GM13977 (cell line): ENCODE measurements at regions not wholly inside any gene's neighbourhood (a gene's known extent, or its start where the extent isn't known, plus 50 kb on each side); places are given as distances from the start of the nearest gene placed in this dataset.

Experiments used
- DNase-seq: peaks from one replicate; pipeline ENCODE4 v3.0.0; 2012; ENCODE audit warnings: low spot score
- in situ Hi-C: fragments of 300-500 bp; cut with MboI; formaldehyde crosslinking; loops from one replicate; pipeline ENCODE4 v1.12.0; 2022; ENCODE audit warnings: low sequenced_read_pairs, low pct_unique_long_range_greater_than_20kb, mixed read lengths, inconsistent platforms; ENCODE audit not compliant: unreplicated experiment
- TF ChIP-seq, protein P1 (sequence below): IDR thresholded peaks from 2 replicates; pipeline ENCODE4 v1.5.1; 2012; ENCODE audit warnings: mild to moderate bottlenecking, control low read depth; ENCODE audit not compliant: insufficient read depth; ENCODE audit errors: extremely low read depth, missing control alignments

DNA sequence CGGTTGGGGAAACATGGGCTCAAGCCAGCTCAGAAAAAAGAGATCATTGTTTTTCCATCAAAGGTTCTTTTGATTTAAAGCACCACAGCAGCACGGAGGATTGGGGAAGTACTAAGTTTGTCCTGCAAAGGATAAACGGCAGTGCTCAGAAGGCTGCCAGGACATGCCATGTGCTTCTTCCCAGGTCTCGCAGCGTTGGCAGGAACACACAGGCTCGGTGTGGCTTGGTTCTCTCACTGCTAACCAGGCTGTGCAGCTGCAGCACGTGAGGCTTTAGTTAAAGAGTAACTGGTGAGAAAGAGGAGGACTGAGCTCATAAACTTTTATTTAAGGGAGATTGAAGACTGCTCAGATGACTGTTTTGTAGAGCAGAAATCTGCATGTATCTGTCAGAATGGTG lies 264.3 kb downstream of the TSN start:
- TF ChIP-seq, protein P1, sequence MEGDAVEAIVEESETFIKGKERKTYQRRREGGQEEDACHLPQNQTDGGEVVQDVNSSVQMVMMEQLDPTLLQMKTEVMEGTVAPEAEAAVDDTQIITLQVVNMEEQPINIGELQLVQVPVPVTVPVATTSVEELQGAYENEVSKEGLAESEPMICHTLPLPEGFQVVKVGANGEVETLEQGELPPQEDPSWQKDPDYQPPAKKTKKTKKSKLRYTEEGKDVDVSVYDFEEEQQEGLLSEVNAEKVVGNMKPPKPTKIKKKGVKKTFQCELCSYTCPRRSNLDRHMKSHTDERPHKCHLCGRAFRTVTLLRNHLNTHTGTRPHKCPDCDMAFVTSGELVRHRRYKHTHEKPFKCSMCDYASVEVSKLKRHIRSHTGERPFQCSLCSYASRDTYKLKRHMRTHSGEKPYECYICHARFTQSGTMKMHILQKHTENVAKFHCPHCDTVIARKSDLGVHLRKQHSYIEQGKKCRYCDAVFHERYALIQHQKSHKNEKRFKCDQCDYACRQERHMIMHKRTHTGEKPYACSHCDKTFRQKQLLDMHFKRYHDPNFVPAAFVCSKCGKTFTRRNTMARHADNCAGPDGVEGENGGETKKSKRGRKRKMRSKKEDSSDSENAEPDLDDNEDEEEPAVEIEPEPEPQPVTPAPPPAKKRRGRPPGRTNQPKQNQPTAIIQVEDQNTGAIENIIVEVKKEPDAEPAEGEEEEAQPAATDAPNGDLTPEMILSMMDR, result no peak
- no peak for DNase-seq
- in situ Hi-C loops, result no loop called here

DNA sequence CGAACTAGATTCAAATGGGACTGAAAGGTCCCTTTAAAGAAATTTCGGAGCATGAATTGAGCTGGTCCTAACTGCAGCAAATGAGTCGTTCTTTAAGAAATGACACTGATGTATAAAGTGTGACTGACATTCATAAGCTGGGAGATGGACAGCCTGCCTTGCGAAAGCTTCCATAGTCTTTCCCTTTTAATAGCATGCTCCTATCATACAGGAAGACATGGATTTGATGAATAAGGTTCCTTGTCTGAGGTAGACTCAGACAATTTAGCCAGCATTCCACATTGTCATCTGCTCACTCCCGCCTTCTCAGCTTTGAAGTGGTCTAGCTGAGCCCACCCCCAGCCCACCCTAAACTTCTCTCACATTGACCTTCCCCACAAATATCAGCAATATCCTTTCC lies 264.9 kb downstream of the TSN start:
- DNase-seq, result no peak
- TF ChIP-seq, protein P1, result no peak
- in situ Hi-C loops, result no loop called here

DNA sequence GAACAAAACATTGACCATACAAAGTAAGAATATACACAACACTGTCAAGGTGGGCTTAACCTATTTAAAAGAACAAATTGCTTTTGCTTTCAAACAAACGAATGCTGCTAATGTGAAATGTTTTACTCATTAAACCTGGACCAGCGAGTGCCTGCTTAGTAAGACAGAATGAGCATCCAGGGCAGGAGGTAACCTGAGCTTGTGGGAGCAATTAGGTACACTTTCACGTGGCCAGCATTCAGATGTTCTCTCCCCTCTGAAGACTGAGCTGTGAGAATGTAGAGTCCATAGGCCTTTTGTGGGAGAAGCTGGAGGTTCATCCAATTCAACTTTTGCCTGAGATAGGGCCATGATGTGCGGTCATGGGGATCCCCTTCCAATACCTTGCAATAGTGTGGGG lies 266.5 kb downstream of the TSN start:
- TF ChIP-seq, protein P1, result no peak
- in situ Hi-C loops, result no loop called here
- no peak for DNase-seq

DNA sequence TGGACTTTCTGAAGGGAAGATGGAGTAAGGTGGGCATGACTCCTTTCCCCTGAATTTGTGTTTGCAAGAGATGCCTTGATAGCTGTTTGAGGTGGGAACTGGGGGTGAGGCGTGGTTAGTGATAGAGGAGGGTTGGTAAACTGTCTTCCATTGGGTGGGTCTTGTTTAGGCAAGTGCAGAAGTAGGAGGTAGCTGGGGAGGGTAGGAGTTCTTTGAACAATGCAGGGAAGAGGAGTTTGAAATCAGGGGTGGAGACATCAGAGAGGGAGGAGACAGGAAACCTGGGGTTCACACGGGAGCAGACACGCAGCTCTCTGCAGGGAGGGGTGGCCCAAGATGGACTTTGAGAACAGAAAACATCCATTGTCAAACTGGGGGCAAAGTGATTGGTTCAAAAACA lies 267.1 kb downstream of the TSN start:
- TF ChIP-seq, protein P1, result no peak
- in situ Hi-C loops, result no loop called here
- no peak for DNase-seq

DNA sequence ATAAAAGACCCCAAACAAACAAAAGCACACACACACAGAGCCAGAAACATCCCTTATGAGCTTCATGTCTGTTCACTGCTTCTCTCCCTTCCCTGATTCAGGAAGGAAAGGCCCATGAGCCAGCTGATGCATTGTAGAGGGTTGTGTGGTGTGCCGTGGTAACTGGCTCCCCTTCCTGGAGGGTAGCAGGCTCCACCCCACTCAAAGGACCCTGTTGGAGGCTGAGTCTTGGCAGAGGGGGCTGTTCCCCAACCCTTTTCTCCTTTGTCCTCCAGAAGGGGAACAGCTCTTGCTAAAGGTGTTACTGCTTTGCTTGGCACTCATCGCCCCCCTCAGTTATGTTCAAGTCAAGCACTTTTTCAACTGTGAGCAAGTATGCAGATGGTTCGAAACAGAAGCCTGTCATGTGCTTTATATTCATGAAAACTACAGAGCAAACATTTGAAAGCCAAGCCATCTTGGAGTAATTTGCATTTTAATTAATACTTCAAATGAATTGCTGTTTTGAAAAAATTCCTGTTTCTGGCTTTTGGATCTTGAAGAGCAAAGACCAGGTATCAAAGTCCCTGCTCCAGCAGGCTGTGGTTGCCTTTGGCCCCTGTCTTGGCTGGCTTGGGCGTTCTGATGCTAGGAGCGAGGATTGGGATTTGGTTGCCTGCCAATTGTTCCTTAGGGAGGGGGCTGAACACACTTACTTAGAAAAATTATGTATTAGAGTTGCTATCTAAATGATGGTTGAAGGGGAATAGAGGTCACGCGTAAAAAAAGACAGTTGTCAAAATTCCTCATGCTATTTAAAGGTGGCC lies 267.8 kb downstream of the TSN start:
- TF ChIP-seq, protein P1, result no peak
- in situ Hi-C loops, result no loop called here
- no peak for DNase-seq

DNA sequence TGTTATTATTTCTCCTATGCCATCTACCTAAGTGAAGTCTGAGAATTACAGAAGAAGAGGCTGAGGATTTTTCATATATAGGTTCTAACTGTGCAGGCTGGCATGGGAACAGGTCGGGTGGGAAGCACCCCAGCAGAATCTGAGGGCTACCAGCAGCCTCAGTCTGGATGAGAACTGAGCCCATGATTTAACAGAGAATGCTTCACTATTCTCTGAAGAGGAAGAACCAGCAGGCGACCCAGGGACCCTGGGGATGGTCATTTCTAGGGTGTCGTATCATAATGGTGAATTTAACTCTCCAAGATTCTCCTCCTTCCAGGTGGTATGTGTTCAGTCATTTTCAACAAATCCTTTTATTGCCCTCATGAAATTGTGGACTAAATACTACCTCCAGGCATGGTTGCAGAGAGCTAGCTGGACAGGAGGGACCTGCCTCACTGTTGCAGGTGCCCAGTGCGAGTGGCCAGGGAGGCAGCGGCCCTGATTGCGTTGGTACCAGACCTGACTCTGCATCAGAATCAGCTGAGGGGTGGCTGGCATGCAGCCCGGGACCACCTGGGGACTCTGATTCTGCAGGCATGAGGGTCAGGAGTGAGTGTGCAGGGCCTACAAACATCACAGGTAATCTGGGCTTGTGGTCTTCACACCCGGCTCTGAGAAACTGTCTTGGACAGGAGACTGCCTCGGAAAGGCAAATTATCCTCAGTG lies 272.2 kb downstream of the TSN start:
- TF ChIP-seq, protein P1, result no peak

More for the DNA sequence above, 272.2 kb downstream of the TSN start:
- no peak for DNase-seq
- in situ Hi-C loops, result no loop called here
